ENCODE measurements at regions not wholly inside any gene's neighbourhood (a gene's known extent, or its start where the extent isn't known, plus 50 kb on each side); places are given as distances from the start of the nearest gene placed in this dataset.
"Not testable (repeated sequence)": the region's sequence is repeated elsewhere in the genome, so short reads cannot be mapped to it uniquely, and the experiment has no call there.

- Mint-ChIP-seq H3K9me3 (peaks cover 2 to 8% (median 7%) of the 10 kb centered on the region in 3 donors), H3K27me3 (peaks cover 5% of the 10 kb centered on the region), H3K4me3 (no peak overlapping the region), H3K27ac (no peak overlapping the region), H3K36me3 (no peaks in the 10 kb centered on the region), H3K4me1 (no peaks in the 10 kb centered on the region)
Observed at GRCh38 chr6:151181706-151182363, 57.9 kb upstream of the AKAP12 start.

- not testable (repeated sequence) for H3K9me3 Mint-ChIP-seq, H3K27ac Mint-ChIP-seq, H3K36me3 Mint-ChIP-seq, H3K27me3 Mint-ChIP-seq, H3K4me3 Mint-ChIP-seq, H3K4me1 Mint-ChIP-seq
Observed at GRCh38 chr6:151182958-151183357, 56.8 kb upstream of the AKAP12 start.

GRCh38 chr6:151185148-151185547 is 54.6 kb upstream of the AKAP12 start:
- no peak overlapping the region for H3K4me3 Mint-ChIP-seq
- no peak overlapping the region for H3K27ac Mint-ChIP-seq
- H3K27me3 Mint-ChIP-seq: peaks cover 3% of the 10 kb centered on the region
- peaks cover 2 to 8% (median 7%) of the 10 kb centered on the region in 3 donors for H3K9me3 Mint-ChIP-seq
- no peaks in the 10 kb centered on the region for H3K36me3 Mint-ChIP-seq
- H3K4me1 Mint-ChIP-seq: no peaks in the 10 kb centered on the region

- no peak overlapping the region for H3K4me3 Mint-ChIP-seq
- no peak overlapping the region for H3K27ac Mint-ChIP-seq
- H3K27me3 Mint-ChIP-seq: peaks cover 5% of the 10 kb centered on the region
- H3K36me3 Mint-ChIP-seq: no peaks in the 10 kb centered on the region
- H3K4me1 Mint-ChIP-seq: no peaks in the 10 kb centered on the region
- H3K9me3 Mint-ChIP-seq: peaks cover 2 to 8% (median 7%) of the 10 kb centered on the region in 3 donors
Observed at GRCh38 chr6:151186306-151186705, 53.5 kb upstream of the AKAP12 start.

- no peaks in the 10 kb centered on the region for H3K4me1 Mint-ChIP-seq
- H3K27me3 Mint-ChIP-seq: peaks cover 5% of the 10 kb centered on the region
- H3K36me3 Mint-ChIP-seq: no peaks in the 10 kb centered on the region
- H3K9me3 Mint-ChIP-seq: peaks cover 2 to 7% (median 5%) of the 10 kb centered on the region in 3 donors
- H3K4me3 Mint-ChIP-seq: peak overlapping the region in 1 of 4 donors; percentile 68
- H3K27ac Mint-ChIP-seq: no peak overlapping the region
Observed at GRCh38 chr6:151186804-151187330, 52.9 kb upstream of the AKAP12 start.
